ENCODE measurements at regions not wholly inside any gene's neighbourhood (a gene's known extent, or its start where the extent isn't known, plus 50 kb on each side); places are given as distances from the start of the nearest gene placed in this dataset.

DNA sequence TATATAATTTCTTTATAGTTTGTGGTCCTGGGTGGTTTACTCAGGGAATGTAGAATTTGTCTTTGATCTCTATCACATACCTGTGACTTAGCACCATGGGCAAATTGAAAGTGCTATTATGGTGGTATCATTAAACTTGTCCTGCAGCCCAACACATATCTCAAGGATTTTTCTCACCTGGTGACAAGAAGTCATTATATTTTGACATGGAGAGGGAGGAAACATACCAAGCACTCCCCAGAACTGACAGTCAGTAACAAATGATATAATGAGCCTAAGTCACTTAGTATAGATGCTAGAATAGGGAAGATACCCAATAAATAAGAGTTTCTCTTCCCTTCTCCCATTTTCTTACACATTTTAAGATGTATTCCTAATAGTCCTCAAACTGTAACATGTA lies 805.5 kb upstream of the KIF2B start:
- H3K27ac ChIP-seq, result no peak overlapping the region
- no peak for DNase-seq
- in situ Hi-C loops (cut with HindIII; ENCODE audit: low pct_ligation_motif_present, low sequenced_read_pairs), result no loop called here
- TF ChIP-seq, protein P1, sequence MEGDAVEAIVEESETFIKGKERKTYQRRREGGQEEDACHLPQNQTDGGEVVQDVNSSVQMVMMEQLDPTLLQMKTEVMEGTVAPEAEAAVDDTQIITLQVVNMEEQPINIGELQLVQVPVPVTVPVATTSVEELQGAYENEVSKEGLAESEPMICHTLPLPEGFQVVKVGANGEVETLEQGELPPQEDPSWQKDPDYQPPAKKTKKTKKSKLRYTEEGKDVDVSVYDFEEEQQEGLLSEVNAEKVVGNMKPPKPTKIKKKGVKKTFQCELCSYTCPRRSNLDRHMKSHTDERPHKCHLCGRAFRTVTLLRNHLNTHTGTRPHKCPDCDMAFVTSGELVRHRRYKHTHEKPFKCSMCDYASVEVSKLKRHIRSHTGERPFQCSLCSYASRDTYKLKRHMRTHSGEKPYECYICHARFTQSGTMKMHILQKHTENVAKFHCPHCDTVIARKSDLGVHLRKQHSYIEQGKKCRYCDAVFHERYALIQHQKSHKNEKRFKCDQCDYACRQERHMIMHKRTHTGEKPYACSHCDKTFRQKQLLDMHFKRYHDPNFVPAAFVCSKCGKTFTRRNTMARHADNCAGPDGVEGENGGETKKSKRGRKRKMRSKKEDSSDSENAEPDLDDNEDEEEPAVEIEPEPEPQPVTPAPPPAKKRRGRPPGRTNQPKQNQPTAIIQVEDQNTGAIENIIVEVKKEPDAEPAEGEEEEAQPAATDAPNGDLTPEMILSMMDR (IDR thresholded peaks at IDR 0.05; ENCODE audit: low read depth, low read length, missing control alignments), result no peak
- H3K27me3 ChIP-seq (replicated peaks), result no peaks in the 10 kb centered on the region
- no peak overlapping the region for H3K4me3 ChIP-seq (ENCODE audit: low read depth, low read length)
- H3K36me3 ChIP-seq (replicated peaks), result no peaks in the 10 kb centered on the region

DNA sequence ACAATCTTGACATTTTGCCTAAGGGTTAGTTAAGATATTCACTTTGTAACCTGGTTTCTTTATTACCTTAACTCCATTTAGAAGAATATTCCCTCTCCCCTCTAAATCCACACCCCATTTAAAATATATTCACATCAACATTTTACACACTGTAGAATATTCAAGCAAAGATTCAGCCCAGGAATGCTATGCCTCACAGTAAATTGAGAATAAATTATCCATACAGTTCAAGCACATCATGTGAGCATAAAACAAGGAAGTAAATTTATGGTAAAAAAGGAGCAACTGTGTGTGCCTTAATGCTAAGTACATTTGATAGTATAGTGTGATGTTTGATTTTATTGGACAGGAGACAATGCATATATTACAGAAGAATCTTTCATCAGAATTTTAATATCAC lies 806.6 kb upstream of the KIF2B start:
- H3K36me3 ChIP-seq (replicated peaks), result no peaks in the 10 kb centered on the region
- in situ Hi-C loops (cut with HindIII; ENCODE audit: low pct_ligation_motif_present, low sequenced_read_pairs), result no loop called here
- no peaks in the 10 kb centered on the region for H3K27me3 ChIP-seq (replicated peaks)
- H3K4me3 ChIP-seq (ENCODE audit: low read depth, low read length), result no peak overlapping the region
- DNase-seq, result no peak
- TF ChIP-seq, protein P1 (IDR thresholded peaks at IDR 0.05; ENCODE audit: low read depth, low read length, missing control alignments), result no peak
- H3K27ac ChIP-seq, result no peak overlapping the region

DNA sequence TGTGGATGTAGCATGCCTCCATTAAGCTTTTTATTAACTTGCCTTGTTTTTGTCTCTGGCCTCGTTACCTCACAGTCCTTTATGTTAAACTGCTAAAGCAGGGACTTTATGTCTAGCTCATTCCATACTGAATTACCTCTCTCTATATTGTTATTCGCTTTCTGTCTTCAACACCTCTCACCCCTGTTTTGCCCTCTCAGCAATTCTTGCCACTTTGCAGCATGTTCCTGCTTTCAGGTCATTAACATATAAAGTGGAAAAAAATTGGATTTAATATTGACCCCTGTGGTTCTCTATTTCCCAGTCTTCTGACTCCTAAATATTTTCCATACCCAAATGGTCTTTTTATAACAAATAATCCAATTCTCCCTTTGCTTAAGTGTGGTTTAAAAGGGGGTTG lies 810.4 kb upstream of the KIF2B start:
- Histone ChIP-seq H3K27me3 (replicated peaks) (no peaks in the 10 kb centered on the region), H3K36me3 (replicated peaks) (no peaks in the 10 kb centered on the region), H3K4me3 (ENCODE audit: low read depth, low read length) (no peak overlapping the region), H3K27ac (no peak overlapping the region)
- DNase-seq, result no peak
- TF ChIP-seq, protein P1 (IDR thresholded peaks at IDR 0.05; ENCODE audit: low read depth, low read length, missing control alignments), result no peak
- in situ Hi-C loops (cut with HindIII; ENCODE audit: low pct_ligation_motif_present, low sequenced_read_pairs), result no loop called here

DNA sequence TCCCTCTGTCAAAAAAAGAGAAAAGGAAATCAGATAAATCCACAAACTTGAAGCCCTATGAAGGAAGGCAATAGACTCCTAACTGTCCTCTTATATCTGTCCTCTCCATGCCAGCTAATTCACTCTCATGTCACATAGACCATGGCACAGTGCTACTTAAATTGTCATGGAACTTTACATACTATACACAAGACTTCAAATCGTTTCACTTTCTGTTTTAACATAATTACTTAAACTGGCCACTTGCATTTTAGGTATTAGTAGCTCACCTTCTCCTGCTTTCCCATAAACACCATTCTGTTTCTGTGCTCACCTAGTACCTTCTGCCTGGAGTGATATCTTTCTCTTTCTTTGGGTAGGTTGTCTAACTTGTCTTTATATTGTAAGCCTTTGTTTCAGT lies 816.7 kb upstream of the KIF2B start:
- Histone ChIP-seq H3K27me3 (replicated peaks) (no peaks in the 10 kb centered on the region), H3K36me3 (replicated peaks) (no peaks in the 10 kb centered on the region), H3K4me3 (ENCODE audit: low read depth, low read length) (no peak overlapping the region), H3K27ac (no peak overlapping the region)
- no peak for DNase-seq
- in situ Hi-C loops (cut with HindIII; ENCODE audit: low pct_ligation_motif_present, low sequenced_read_pairs), result no loop called here
- TF ChIP-seq, protein P1 (IDR thresholded peaks at IDR 0.05; ENCODE audit: low read depth, low read length, missing control alignments), result no peak

DNA sequence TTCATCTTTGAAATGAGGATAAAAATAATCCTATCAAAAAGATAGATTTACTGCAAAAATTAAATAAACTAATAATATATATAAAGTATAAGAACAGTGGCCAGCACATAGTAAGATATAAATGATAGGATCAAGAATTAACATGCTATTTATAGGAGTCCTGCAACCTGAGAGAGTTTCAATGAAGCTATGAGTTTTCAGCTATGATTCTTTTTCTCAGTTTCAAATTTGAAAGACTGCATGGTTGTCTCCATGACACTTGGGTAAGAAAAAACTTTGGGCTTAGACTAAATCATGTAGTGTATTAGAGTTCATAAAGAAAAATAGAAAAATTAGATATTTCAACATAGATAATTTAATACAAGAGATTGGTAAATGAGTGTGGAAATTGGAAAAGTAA lies 817.8 kb upstream of the KIF2B start:
- H3K4me3 ChIP-seq (ENCODE audit: low read depth, low read length), result no peak overlapping the region

DNA sequence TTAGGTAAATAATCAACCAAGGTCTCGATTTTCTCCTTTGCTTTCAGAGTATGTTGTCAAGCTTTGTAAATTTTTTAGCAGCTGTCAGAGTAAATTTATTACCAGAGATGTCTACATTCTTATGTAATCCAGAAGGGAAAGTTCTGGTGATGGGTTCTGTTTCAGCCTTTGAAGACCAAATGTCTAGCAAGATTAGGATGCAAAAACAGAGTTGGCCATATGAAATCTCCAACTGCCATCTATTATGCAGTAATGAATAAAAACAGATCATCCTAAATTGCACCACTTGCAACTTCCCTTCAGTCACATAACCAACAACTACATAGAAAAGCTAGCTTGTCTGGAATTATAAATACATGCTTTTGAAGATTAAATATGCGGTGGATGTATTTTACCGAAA lies 826.8 kb upstream of the KIF2B start:
- Histone ChIP-seq H3K27me3 (replicated peaks) (no peaks in the 10 kb centered on the region), H3K27ac (no peak overlapping the region), H3K4me3 (ENCODE audit: low read depth, low read length) (no peak overlapping the region), H3K36me3 (replicated peaks) (no peaks in the 10 kb centered on the region)
- DNase-seq, result no peak
- in situ Hi-C loops (cut with HindIII; ENCODE audit: low pct_ligation_motif_present, low sequenced_read_pairs), result no loop called here
- TF ChIP-seq, protein P1 (IDR thresholded peaks at IDR 0.05; ENCODE audit: low read depth, low read length, missing control alignments), result no peak

More for the DNA sequence above, 817.8 kb upstream of the KIF2B start:
- no peaks in the 10 kb centered on the region for H3K27me3 ChIP-seq (replicated peaks)
- in situ Hi-C loops (cut with HindIII; ENCODE audit: low pct_ligation_motif_present, low sequenced_read_pairs), result no loop called here
- no peaks in the 10 kb centered on the region for H3K36me3 ChIP-seq (replicated peaks)
- TF ChIP-seq, protein P1 (IDR thresholded peaks at IDR 0.05; ENCODE audit: low read depth, low read length, missing control alignments), result no peak
- DNase-seq, result no peak
- no peak overlapping the region for H3K27ac ChIP-seq
